ENCODE measurements at regions not wholly inside any gene's neighbourhood (a gene's known extent, or its start where the extent isn't known, plus 50 kb on each side); places are given as distances from the start of the nearest gene placed in this dataset.

- TF ChIP-seq CTCF (conservative IDR thresholded peaks at IDR 0.05 in 1 of 2, IDR thresholded peaks at IDR 0.05 in 1 of 2; ENCODE audit: low read depth in 1 of 2, low read length in 2 of 2): no peak
- no peak for TF ChIP-seq EZH2 (IDR thresholded peaks at IDR 0.05; ENCODE audit: low read length, missing control alignments)
Measured at GRCh38 chr5:2886531-2886930, 135.1 kb upstream of the IRX2 start.
